Fibroblast of lung (primary cell): ENCODE measurements at regions not wholly inside any gene's neighbourhood (a gene's known extent, or its start where the extent isn't known, plus 50 kb on each side); places are given as distances from the start of the nearest gene placed in this dataset.

ENCODE experiments used
- DNase-seq, 2 donors: peaks; one replicate each; pipeline versions ENCODE4 v3.0.0 to v3.0.0-alpha.2; 2010; ENCODE audit warnings: low read depth in 2 of 2
- H2AFZ ChIP-seq: 2 replicates; pipeline ENCODE4 v1.5.1; 2012; ENCODE audit warnings: low read length, control low read depth, inconsistent platforms
- H3K27ac ChIP-seq: 2 replicates; pipeline ENCODE4 v1.5.1; 2011; ENCODE audit warnings: low read length, control low read depth; ENCODE audit not compliant: insufficient read depth
- H3K27me3 ChIP-seq: 2 replicates; pipeline ENCODE4 v1.5.1; 2011; ENCODE audit warnings: mild to moderate bottlenecking, low read length; ENCODE audit not compliant: control insufficient read depth, insufficient read depth
- H3K36me3 ChIP-seq: 2 replicates; pipeline ENCODE4 v1.5.1; 2011; ENCODE audit warnings: low read length; ENCODE audit not compliant: control insufficient read depth, insufficient read depth
- H3K4me1 ChIP-seq: 2 replicates; pipeline ENCODE4 v1.5.1; 2011; ENCODE audit warnings: low read length; ENCODE audit not compliant: control insufficient read depth, insufficient read depth; ENCODE audit errors: extremely low read depth
- H3K4me2 ChIP-seq: 2 replicates; pipeline ENCODE4 v1.5.1; 2011; ENCODE audit warnings: low read length, control low read depth; ENCODE audit not compliant: insufficient read depth; ENCODE audit errors: extremely low read depth
- H3K4me3 ChIP-seq, 4 experiments: fragments of 200-600 bp in 1 of 4; sonication (generic) in 1 of 4; replicated peaks in 1 of 4; 2 replicates each; pipeline ENCODE4 v1.5.1; 2011 to 2016; ENCODE audit warnings: low read length in 4 of 4, low read depth in 3 of 4, mild to moderate bottlenecking in 3 of 4, control low read depth in 2 of 4, inconsistent platforms in 1 of 4, mixed read lengths in 1 of 4; ENCODE audit not compliant: insufficient read depth in 1 of 4; ENCODE audit errors: control extremely low read depth in 1 of 4
- H3K79me2 ChIP-seq: 2 replicates; pipeline ENCODE4 v1.5.1; 2012; ENCODE audit warnings: mild to moderate bottlenecking, low read length, inconsistent platforms; ENCODE audit not compliant: control insufficient read depth, insufficient read depth
- H3K9ac ChIP-seq: 2 replicates; pipeline ENCODE4 v1.5.1; 2011; ENCODE audit warnings: mild to moderate bottlenecking, low read length, control low read depth; ENCODE audit not compliant: insufficient read depth
- H3K9me3 ChIP-seq: 2 replicates; pipeline ENCODE4 v1.5.1; 2012; ENCODE audit warnings: low read depth, low read length; ENCODE audit not compliant: control insufficient read depth, insufficient read depth
- H4K20me1 ChIP-seq: 2 replicates; pipeline ENCODE4 v1.5.1; 2011; ENCODE audit warnings: low read length; ENCODE audit not compliant: control insufficient read depth, insufficient read depth; ENCODE audit errors: extremely low read depth
- CTCF ChIP-seq, 2 donors: IDR thresholded peaks in 1 of 2; conservative IDR thresholded peaks in 1 of 2; 1 replicate in 1 of 2; 2 replicates in 1 of 2; pipeline ENCODE4 v1.5.1; 2011 to 2012; ENCODE audit warnings: low read length in 2 of 2, control low read depth in 1 of 2, inconsistent platforms in 1 of 2, low read depth in 1 of 2, mild to moderate bottlenecking in 1 of 2
- EZH2 ChIP-seq: IDR thresholded peaks from 2 replicates; pipeline ENCODE4 v1.5.1; 2012; ENCODE audit warnings: low read length, control low read depth, mild to moderate bottlenecking; ENCODE audit errors: missing control alignments

- H3K27ac ChIP-seq, result no peak overlapping the region
- H4K20me1 ChIP-seq, result no peaks in the 10 kb centered on the region
- H3K4me2 ChIP-seq, result no peak overlapping the region
- H3K9ac ChIP-seq, result no peak overlapping the region
- H3K4me3 ChIP-seq, result no peak overlapping the region
- TF ChIP-seq EZH2 (no peak), CTCF (conservative IDR thresholded peaks at IDR 0.05 in 1 of 2, IDR thresholded peaks at IDR 0.05 in 1 of 2; ENCODE audit: low read depth in 1 of 2, low read length in 2 of 2) (no peak)
- H3K36me3 ChIP-seq, result no peaks in the 10 kb centered on the region
- H2AFZ ChIP-seq, result no peak overlapping the region
- no peaks in the 10 kb centered on the region for H3K79me2 ChIP-seq
- no peaks in the 10 kb centered on the region for H3K9me3 ChIP-seq
- DNase-seq, result no peak
- H3K27me3 ChIP-seq, result no peaks in the 10 kb centered on the region
- no peaks in the 10 kb centered on the region for H3K4me1 ChIP-seq
Observed at GRCh38 chr20:7387638-7388193, 552.5 kb downstream of the HAO1 start.

GRCh38 chr20:7389216-7389615 lies 551.0 kb downstream of the HAO1 start:
- no peak overlapping the region for H3K9ac ChIP-seq
- no peaks in the 10 kb centered on the region for H3K79me2 ChIP-seq
- no peaks in the 10 kb centered on the region for H3K27me3 ChIP-seq
- no peaks in the 10 kb centered on the region for H3K36me3 ChIP-seq
- no peaks in the 10 kb centered on the region for H3K4me1 ChIP-seq
- H3K4me2 ChIP-seq, result no peak overlapping the region
- no peaks in the 10 kb centered on the region for H4K20me1 ChIP-seq
- TF ChIP-seq CTCF (conservative IDR thresholded peaks at IDR 0.05 in 1 of 2, IDR thresholded peaks at IDR 0.05 in 1 of 2; ENCODE audit: low read depth in 1 of 2, low read length in 2 of 2) (no peak), EZH2 (no peak)
- H3K9me3 ChIP-seq, result no peaks in the 10 kb centered on the region
- H3K4me3 ChIP-seq, result no peak overlapping the region
- DNase-seq, result peak in 1 of 2 donors; percentile 18
- H3K27ac ChIP-seq, result no peak overlapping the region
- H2AFZ ChIP-seq, result no peak overlapping the region

- H3K9ac ChIP-seq, result no peak overlapping the region
- H2AFZ ChIP-seq, result no peak overlapping the region
- no peak overlapping the region for H3K4me2 ChIP-seq
- TF ChIP-seq CTCF (conservative IDR thresholded peaks at IDR 0.05 in 1 of 2, IDR thresholded peaks at IDR 0.05 in 1 of 2; ENCODE audit: low read depth in 1 of 2, low read length in 2 of 2) (no peak), EZH2 (no peak)
- H3K27me3 ChIP-seq, result no peaks in the 10 kb centered on the region
- H3K9me3 ChIP-seq, result no peaks in the 10 kb centered on the region
- no peak overlapping the region for H3K4me3 ChIP-seq
- H3K36me3 ChIP-seq, result no peaks in the 10 kb centered on the region
- H3K27ac ChIP-seq, result no peak overlapping the region
- no peaks in the 10 kb centered on the region for H3K79me2 ChIP-seq
- no peaks in the 10 kb centered on the region for H4K20me1 ChIP-seq
- H3K4me1 ChIP-seq, result no peaks in the 10 kb centered on the region
- DNase-seq, result peak in 1 of 2 donors; percentile 82
Observed at GRCh38 chr20:7392542-7393206, 547.6 kb downstream of the HAO1 start.
